Astrocyte of the cerebellum (primary cell): ENCODE measurements at regions not wholly inside any gene's neighbourhood (a gene's known extent, or its start where the extent isn't known, plus 50 kb on each side); places are given as distances from the start of the nearest gene placed in this dataset.
"Not testable (repeated sequence)": the region's sequence is repeated elsewhere in the genome, so short reads cannot be mapped to it uniquely, and the experiment has no call there.

Experiments used
- DNase-seq: peaks from one replicate; pipeline ENCODE4 v3.0.0-alpha.2; 2011; ENCODE audit warnings: low read depth
- H3K4me3 ChIP-seq: 2 replicates; pipeline ENCODE4 v1.5.1; 2011; ENCODE audit warnings: mild to moderate bottlenecking, low read depth, low read length, moderate library complexity
- in situ Hi-C: cut with HindIII; loops from 2 replicates; pipeline ENCODE4 v1.10.0; 2017; ENCODE audit warnings: low sequenced_read_pairs
- TF ChIP-seq, protein P1 (sequence below): IDR thresholded peaks from 2 replicates; pipeline ENCODE4 v1.5.1; 2012; ENCODE audit warnings: low read length, low read depth, moderate library complexity, mild to moderate bottlenecking; ENCODE audit errors: missing control alignments

DNA sequence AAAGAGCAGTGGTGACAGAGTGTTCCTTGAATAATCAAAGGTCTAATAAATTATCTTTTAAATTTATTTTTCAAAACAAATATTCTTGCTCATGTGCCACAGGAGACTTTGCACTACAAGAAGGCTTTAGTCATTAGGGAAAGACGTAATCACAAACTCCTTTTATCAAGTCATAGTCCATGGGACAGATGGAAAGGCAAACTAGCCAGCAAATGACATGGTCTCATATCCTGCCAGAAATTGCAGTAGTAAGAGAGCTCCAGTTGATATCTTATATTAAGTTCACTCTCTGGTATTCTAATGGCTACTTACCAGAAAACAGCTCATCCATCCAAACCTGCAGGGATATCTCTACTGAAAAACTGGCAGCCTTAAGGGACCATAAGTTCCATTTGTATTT, 225.0 kb upstream of the TP63 start:
- H3K4me3 ChIP-seq = no peak overlapping the region
- in situ Hi-C loops = no loop called here
- TF ChIP-seq, protein P1, sequence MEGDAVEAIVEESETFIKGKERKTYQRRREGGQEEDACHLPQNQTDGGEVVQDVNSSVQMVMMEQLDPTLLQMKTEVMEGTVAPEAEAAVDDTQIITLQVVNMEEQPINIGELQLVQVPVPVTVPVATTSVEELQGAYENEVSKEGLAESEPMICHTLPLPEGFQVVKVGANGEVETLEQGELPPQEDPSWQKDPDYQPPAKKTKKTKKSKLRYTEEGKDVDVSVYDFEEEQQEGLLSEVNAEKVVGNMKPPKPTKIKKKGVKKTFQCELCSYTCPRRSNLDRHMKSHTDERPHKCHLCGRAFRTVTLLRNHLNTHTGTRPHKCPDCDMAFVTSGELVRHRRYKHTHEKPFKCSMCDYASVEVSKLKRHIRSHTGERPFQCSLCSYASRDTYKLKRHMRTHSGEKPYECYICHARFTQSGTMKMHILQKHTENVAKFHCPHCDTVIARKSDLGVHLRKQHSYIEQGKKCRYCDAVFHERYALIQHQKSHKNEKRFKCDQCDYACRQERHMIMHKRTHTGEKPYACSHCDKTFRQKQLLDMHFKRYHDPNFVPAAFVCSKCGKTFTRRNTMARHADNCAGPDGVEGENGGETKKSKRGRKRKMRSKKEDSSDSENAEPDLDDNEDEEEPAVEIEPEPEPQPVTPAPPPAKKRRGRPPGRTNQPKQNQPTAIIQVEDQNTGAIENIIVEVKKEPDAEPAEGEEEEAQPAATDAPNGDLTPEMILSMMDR = no peak
- DNase-seq = no peak

DNA sequence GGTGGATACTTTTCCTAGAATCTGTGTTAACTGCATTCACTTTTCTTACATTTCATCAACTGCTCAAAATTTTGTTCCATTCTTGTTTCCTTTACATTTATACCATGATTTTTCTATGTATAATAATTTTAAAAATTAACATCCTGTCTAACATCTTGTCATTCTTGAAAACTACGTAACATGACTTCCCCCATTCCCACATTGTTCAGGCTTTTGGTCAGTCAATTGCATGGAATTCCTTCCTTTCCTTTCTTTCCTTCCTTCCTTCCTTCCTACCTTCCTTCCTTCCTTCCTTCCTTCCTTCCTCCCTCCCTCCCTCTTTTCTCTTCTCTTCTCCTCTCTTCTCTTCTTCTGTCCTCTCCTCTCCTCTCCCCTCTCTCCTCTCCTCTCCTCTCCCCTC, 220.7 kb upstream of the TP63 start:
- DNase-seq = no peak
- no peak overlapping the region for H3K4me3 ChIP-seq
- TF ChIP-seq, protein P1 = no peak
- in situ Hi-C loops = no loop called here

DNA sequence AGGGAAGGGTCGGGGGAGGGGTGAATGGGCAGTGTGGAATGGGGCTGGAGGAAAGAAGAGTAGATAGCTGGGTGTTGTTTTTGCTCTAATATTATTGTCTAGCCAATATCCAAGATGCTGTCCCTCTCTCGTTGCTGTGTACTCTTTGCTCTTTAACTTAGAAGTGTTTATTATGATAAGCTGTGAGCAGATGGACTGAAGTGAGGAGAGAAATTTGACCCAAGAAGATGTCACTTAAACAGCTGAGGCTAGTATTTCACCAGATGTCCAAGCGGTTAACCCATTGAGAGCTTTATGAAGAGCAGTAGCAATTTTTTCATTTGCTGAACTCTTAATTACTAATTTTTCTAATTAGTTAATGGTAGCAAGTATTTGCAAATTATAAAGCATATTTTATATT, 212.2 kb upstream of the TP63 start:
- H3K4me3 ChIP-seq = no peak overlapping the region
- TF ChIP-seq, protein P1 = no peak
- in situ Hi-C loops = no loop called here
- DNase-seq = no peak

DNA sequence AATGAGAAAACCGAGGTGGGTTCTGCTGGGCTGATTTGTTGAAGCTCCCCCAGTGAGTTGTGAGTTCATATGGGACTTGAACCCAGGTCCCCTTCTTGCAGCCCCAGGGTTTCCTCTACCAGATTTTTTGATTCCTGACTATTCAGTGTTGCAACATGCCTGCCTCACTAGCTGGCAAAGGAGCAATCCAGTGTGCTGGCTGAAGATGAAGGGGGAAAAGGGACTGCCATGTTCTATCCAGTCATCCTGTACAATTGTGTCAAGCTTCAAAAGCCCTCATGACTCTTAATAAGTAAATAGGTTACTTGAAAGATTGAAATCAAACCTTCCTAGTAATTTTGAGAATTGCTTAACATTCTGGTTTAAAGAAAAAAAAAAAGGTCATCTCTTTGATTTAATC, 211.5 kb upstream of the TP63 start:
- TF ChIP-seq, protein P1 = no peak
- in situ Hi-C loops = no loop called here
- no peak for DNase-seq
- H3K4me3 ChIP-seq = no peak overlapping the region

DNA sequence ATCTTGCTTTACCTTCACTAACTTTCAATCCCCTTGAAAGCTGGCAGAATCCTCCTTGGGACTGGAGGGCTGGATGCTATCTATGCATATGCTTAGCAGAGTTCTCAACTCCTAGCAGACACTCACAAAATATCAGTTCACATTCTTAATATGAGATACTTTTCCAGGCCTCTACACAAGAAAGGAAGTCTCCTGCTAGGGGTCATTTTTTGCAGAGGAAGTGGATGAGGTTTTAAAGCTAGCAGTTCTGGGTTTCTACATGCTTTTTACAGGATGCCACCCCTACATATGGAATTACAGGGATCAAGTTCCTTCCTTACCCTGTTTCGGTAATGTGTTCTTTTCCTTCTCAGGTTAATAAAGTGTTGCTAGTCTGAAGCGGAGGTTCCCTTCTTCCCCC, 206.3 kb upstream of the TP63 start:
- TF ChIP-seq, protein P1 = no peak
- no peak overlapping the region for H3K4me3 ChIP-seq
- no peak for DNase-seq
- in situ Hi-C loops = no loop called here

DNA sequence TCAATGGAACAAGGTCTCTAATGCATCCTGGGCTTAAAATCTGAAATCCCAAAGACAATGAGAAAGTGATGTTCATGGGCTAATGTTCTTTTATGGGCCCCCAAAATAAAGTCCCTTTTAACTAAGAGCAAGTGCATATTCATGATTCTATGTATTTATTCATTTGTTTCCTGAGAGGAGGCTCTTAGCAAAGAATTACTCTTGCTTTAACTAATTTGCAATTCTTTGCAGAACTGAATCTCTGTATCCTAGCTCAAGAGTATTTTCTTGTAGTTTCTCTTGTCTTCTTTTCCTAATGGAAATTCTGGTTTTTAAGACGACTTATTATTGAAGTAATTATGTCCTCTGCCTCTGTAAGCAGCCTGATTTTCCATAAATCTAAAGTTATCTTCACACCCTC, 202.2 kb upstream of the TP63 start:
- in situ Hi-C loops = no loop called here
- no peak overlapping the region for H3K4me3 ChIP-seq
- DNase-seq = no peak
- TF ChIP-seq, protein P1 = no peak

DNA sequence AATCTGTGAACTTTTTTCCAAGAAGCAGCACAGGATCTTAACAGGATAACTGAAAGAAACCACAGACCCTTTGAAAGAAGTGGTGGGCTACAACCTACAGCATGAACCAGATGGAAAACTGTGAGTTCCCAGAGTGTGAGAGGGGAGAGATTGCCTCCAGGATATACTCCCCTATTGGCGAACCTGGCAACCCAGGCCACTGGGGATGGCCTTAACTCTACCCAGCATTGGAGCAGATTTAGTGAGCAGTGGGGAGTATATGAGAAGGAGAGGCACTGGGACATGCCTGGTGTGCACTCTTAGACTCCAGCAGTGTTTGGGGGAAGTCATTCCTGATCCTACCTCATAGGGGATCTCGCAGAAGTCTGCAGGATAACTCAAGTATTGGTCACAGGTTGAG, 201.0 kb upstream of the TP63 start:
- H3K4me3 ChIP-seq = no peak overlapping the region
- TF ChIP-seq, protein P1 = no peak
- in situ Hi-C loops = no loop called here
- no peak for DNase-seq

DNA sequence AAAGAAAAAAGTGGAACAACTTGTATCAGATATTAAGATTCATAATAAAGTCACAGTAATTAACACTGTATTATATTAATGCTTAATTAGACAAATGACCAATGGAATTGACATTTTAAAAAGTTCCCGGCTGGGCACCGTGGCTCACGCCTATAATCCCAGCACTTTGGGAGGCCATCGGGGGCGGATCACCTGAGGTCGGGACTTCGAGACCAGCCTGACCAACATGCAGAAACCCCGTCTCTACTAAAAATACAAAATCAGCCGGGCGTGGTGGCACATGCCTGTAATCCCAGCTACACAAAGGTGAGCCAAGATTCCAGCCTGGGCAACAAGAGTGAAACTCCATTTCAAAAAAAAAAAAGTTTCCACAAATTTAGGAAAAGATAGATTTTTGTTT, 188.9 kb upstream of the TP63 start:
- H3K4me3 ChIP-seq, DNase-seq, in situ Hi-C loops: not testable (repeated sequence)
